HG02763 (cell line): ENCODE measurements at regions not wholly inside any gene's neighbourhood (a gene's known extent, or its start where the extent isn't known, plus 50 kb on each side); places are given as distances from the start of the nearest gene placed in this dataset.
"Not testable (repeated sequence)": the region's sequence is repeated elsewhere in the genome, so short reads cannot be mapped to it uniquely, and the experiment has no call there.

ENCODE experiments used
- ATAC-seq: cut with Tn5 transposase; IDR thresholded peaks from one replicate; pipeline ENCODE4 v1.9.1; 2021; ENCODE audit warnings: mild to moderate bottlenecking, moderate library complexity; ENCODE audit not compliant: unreplicated experiment

- ATAC-seq, result no peak
Observed at GRCh38 chr1:79188337-79188736, 181.8 kb upstream of the ADGRL4 start.

DNA sequence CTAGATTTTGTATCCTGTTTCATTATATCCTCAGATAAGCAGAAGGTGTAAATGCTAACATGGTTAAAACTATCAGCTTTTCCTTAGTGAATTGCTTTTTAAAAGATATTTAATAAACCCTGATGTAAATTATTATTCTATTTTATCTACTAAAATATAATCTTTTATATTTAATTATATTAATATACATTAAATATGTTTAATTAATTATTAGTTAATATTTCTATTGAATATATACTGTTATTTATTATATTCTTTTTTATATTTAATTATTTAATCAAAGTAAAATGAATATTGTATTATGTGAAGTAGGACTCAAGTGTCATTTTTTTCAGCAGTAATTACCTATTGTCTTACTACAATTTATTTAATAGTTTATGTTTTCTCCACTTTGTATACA lies 179.7 kb upstream of the ADGRL4 start:
- no peak for ATAC-seq

DNA sequence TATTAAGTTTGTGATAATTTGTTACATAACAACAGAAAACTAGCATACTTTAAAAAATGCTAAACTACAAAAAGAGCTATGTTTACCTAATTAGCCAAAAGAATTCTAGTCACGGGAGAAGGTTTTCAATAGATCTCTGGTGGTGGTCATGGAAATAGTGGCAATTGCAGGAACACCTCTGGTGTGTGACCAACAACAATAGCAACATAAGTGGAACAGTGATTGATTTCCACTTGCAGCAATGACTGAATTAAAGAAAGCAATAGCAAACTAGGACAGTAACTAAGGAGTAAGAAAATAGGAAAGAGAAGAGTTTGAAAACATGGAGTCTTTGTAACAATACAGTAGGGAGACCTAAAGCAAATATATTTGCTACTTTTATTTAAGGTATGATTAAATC lies 171.3 kb upstream of the ADGRL4 start:
- ATAC-seq, result no peak

DNA sequence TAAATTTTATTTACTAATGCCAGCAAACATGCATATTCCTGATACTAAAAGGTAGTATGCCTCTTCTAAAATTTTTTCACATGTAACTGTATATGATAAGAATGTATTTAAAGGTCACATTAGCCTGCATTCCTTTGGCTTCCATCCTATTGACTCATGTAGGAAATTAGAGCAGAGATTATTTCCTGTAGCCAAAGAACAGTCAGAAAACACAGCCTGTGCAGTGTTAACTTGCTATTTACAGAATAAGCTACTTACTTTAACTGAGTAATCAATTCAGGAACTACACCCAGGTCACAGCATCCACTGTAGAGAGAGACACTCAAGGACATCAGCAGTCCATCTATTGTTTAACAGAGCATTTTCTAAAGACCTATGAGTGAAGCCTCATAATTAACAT lies 154.5 kb upstream of the ADGRL4 start:
- ATAC-seq, result no peak

DNA sequence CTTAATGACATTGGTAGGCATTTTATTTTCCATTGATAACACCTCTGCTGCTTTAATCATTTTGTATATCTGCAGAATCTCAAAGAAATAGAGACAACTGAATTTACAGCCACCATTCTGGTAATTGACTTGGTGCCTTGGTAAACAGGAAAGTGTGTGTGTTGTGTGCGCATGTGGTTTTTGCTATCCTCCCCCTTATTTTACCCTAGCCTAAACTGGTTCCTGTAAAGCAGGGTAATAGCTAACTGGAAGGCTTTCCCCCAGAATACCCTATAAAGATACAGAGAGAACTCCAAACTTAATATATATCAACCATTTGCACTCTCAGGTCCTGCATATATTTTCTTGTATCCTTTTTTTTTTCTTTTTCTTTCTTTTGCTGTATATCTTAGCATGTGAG lies 149.5 kb upstream of the ADGRL4 start:
- ATAC-seq, result no peak

GRCh38 chr1:79151006-79151796 lies 144.7 kb upstream of the ADGRL4 start:
- no peak for ATAC-seq

DNA sequence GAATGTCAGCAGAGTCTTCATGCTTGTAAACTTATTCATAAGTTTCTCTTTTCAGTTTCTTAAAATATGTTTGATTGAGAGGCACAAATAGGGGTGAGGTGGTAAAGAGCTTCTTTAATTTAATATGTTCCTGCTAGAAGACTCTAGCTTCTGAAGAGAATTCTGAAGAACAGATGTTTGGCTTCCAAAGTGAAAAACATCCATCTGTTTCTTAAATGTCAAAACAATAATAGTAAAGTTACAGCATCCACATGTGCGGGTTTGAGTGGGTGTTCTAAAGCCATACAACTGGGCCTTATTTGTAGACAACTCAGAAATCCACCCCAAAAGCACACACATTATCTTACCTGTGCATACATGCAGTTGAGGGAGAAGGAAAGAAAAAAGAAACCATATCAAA lies 144.0 kb upstream of the ADGRL4 start:
- ATAC-seq, result no peak

- ATAC-seq, result not testable (repeated sequence)
Observed at GRCh38 chr1:79138227-79138626, 131.7 kb upstream of the ADGRL4 start.

GRCh38 chr1:79133774-79134364 lies 127.3 kb upstream of the ADGRL4 start:
- no peak for ATAC-seq

- ATAC-seq, result no peak
Observed at GRCh38 chr1:79131626-79132025, 125.1 kb upstream of the ADGRL4 start.

DNA sequence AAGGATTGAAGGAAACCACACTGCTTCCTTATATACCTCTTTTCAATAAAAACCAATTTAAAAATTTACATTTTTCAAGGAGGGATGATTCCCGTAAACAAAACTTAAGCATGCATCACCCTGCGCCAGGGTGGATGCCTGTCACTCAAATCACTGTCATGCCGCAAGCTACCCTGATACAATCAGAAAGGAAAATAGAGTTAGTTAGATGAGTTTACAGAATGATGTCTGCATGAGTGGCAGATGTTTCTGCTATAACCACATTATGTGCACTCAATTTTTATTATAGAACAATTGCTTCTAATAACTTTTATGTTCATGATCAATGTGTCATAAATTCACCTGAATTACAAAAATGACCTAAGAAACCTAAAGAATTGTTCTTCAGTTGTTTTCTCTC lies 123.4 kb upstream of the ADGRL4 start:
- no peak for ATAC-seq

- ATAC-seq, result no peak
Observed at GRCh38 chr1:79128722-79129121, 122.2 kb upstream of the ADGRL4 start.

GRCh38 chr1:79124756-79125155 lies 118.2 kb upstream of the ADGRL4 start:
- no peak for ATAC-seq

DNA sequence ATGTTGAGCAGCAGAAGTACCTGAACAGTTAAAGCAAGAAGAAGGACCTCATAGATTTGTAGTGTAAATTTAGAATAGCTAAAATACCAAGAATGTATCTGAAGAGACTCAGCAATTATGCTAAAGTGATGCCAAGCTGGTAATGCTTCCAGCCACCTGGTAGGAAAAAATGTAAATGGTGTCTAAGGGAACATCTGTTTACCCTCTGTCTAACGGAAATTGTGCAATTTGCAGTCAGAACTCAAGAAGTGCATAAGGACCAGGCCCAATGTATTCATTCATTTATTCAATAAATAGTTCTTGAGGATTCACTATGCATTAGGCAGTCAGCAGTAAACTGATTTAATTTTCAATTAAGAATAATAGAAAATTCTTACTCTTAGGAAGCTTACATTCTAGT lies 116.0 kb upstream of the ADGRL4 start:
- ATAC-seq, result no peak

DNA sequence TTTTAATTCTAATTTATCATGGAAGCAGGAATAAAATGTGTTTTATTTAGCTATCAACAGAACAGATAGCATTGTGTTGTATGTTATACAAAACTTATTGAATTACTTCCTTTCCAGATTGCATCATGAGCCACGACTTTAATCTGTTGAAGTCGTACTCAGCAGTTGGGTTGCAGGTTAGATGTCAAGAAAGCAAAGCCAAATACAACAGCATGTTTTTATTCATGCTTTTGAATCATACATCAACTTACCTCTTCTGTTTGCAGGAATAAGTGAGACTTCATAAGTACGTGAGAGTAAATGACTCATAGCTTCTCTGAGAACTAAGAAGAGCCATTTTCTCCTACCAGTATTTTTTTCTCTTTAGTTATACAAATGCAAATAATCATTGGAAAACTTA lies 110.8 kb upstream of the ADGRL4 start:
- no peak for ATAC-seq

DNA sequence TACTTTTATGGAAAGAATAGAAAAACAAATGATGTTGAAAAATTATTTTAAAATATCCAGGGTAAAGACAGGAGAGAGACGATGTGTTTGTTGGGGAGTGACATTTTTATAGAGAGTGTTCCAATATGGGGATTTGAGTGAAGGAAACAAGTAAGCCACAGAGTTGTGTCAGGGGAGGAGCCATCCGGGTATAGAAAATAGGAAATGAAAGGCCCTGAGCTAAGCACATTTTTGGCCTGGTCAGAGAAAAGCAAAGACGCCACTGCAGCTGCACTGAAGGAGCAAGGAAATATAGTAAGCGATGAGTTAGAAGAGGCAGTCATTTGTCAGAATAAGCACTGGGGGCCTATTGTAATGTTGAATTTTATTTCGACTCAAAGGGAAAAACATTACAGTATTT lies 107.3 kb upstream of the ADGRL4 start:
- no peak for ATAC-seq

- no peak for ATAC-seq
Observed at GRCh38 chr1:79110749-79111148, 104.2 kb upstream of the ADGRL4 start.

GRCh38 chr1:79109445-79109844 lies 102.9 kb upstream of the ADGRL4 start:
- no peak for ATAC-seq

DNA sequence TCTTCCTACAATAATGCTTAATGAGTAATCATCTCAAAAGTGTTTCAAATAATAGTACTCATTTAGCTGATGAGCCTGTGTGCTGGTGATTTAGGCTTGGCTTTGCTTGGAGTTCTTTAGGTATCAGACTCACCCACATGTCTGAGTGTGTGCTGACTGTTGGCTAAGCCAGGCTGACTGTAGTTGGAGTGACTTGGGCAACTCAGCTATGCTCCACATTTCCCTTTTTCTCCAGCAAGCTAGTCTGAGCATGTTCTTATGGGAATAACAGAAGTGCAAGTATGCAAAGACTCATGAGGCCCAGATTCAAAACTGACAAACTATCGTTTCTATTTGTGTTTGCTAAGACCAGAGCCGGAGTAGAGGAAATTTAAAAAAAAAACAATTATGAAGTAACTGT lies 99.0 kb upstream of the ADGRL4 start:
- no peak for ATAC-seq

GRCh38 chr1:79104617-79105016 lies 98.1 kb upstream of the ADGRL4 start:
- ATAC-seq, result no peak

DNA sequence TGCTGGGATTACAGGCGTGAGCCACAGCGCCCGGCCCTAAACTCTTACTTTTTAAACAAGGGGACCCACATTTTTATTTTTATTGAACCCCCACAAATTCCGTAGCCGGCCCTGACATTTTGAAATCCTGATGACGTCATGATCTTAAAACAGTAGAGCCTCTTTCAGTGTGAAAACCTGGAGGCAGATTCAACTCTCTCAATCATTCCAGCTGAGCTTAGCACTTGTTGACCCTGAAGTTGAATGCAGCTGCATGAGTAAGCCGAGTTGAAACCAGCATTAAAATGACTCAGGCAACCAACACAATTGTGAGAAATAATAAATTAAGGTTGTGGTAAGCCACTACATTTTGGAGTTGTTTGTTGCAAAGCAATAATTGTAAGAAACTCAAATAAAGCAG lies 93.9 kb upstream of the ADGRL4 start:
- no peak for ATAC-seq

GRCh38 chr1:79090985-79091384 lies 84.5 kb upstream of the ADGRL4 start:
- no peak for ATAC-seq

- ATAC-seq, result no peak
Observed at GRCh38 chr1:79089946-79090345, 83.4 kb upstream of the ADGRL4 start.
